GM23338 (cell line): ENCODE measurements at regions not wholly inside any gene's neighbourhood (a gene's known extent, or its start where the extent isn't known, plus 50 kb on each side); places are given as distances from the start of the nearest gene placed in this dataset.

Source experiments
- ATAC-seq: fragments of 200-7000 bp; cut with Tn5 transposase; 3 replicates; pipeline ENCODE4 v1.9.1; 2020
- DNase-seq: peaks from one replicate; pipeline ENCODE4 v3.0.0-alpha.2; 2015; ENCODE audit warnings: low spot score
- H2AFZ ChIP-seq: fragments of 200-600 bp; sonication (generic); 2 replicates; pipeline ENCODE4 v1.8.0; 2016; ENCODE audit warnings: antibody characterized with exemption, mild to moderate bottlenecking, moderate library complexity
- H3F3A ChIP-seq: fragments of 200-600 bp; sonication (generic); replicated peaks from 2 replicates; pipeline ENCODE4 v1.8.0; 2017; ENCODE audit warnings: antibody characterized with exemption, mixed run types, low read depth
- H3K27ac ChIP-seq: fragments of 200-600 bp; sonication (generic); 2 replicates; pipeline ENCODE4 v1.6.1; 2016; ENCODE audit warnings: low read depth
- H3K27me3 ChIP-seq: fragments of 200-600 bp; sonication (generic); 2 replicates; pipeline ENCODE4 v1.8.0; 2016; ENCODE audit warnings: mild to moderate bottlenecking, mixed run types, moderate library complexity; ENCODE audit not compliant: insufficient read depth
- H3K36me3 ChIP-seq: fragments of 200-600 bp; sonication (generic); 2 replicates; pipeline ENCODE4 v1.8.0; 2016; ENCODE audit warnings: mild to moderate bottlenecking; ENCODE audit not compliant: insufficient read depth
- H3K4me1 ChIP-seq: fragments of 200-600 bp; sonication (generic); 2 replicates; pipeline ENCODE4 v1.8.0; 2016; ENCODE audit warnings: mild to moderate bottlenecking, moderate library complexity; ENCODE audit not compliant: insufficient read depth
- H3K4me2 ChIP-seq: fragments of 200-600 bp; sonication (generic); 2 replicates; pipeline ENCODE4 v1.7.1; 2017; ENCODE audit warnings: mixed run types
- H3K4me3 ChIP-seq: fragments of 200-600 bp; sonication (generic); 2 replicates; pipeline ENCODE4 v1.6.1; 2016; ENCODE audit warnings: mixed run types
- H3K79me2 ChIP-seq: fragments of 200-600 bp; sonication (generic); replicated peaks from 2 replicates; pipeline ENCODE4 v1.8.0; 2017; ENCODE audit warnings: mild to moderate bottlenecking; ENCODE audit not compliant: insufficient read depth
- H3K9me2 ChIP-seq: fragments of 200-600 bp; sonication (generic); 2 replicates; pipeline ENCODE4 v1.8.0; 2017; ENCODE audit not compliant: insufficient read depth
- H4K20me1 ChIP-seq: fragments of 200-600 bp; sonication (generic); replicated peaks from 2 replicates; pipeline ENCODE4 v1.8.0; 2017; ENCODE audit warnings: mild to moderate bottlenecking; ENCODE audit not compliant: insufficient read depth
- H3K27ac Mint-ChIP-seq: 2 replicates; pipeline ENCODE4 v1.8.0; 2020; ENCODE audit warnings: inconsistent platforms, mild to moderate bottlenecking, moderate library complexity, mixed read lengths
- H3K27me3 Mint-ChIP-seq: 3 replicates; pipeline ENCODE4 v1.8.0; 2022; ENCODE audit warnings: low read depth, mild to moderate bottlenecking, moderate library complexity, mixed read lengths, inconsistent platforms; ENCODE audit not compliant: insufficient read depth, poor library complexity
- H3K36me3 Mint-ChIP-seq: 3 replicates; pipeline ENCODE4 v1.8.0; 2021; ENCODE audit warnings: low read depth, mild to moderate bottlenecking, inconsistent platforms, moderate library complexity, mixed read lengths
- H3K4me1 Mint-ChIP-seq: 3 replicates; pipeline ENCODE4 v1.8.0; 2020; ENCODE audit warnings: mild to moderate bottlenecking, inconsistent platforms, mixed read lengths
- H3K4me3 Mint-ChIP-seq: 3 replicates; pipeline ENCODE4 v1.8.0; 2021; ENCODE audit warnings: moderate library complexity, mild to moderate bottlenecking, inconsistent platforms, mixed read lengths
- H3K9me3 Mint-ChIP-seq: 3 replicates; pipeline ENCODE4 v1.8.0; 2020; ENCODE audit warnings: moderate library complexity, mild to moderate bottlenecking, inconsistent platforms, mixed read lengths
- CREB1 ChIP-seq: fragments of 250-450 bp; sonication (Bioruptor Pico); IDR thresholded peaks from 2 replicates; pipeline ENCODE4 v1.5.0; 2020; ENCODE audit warnings: low read depth, mild to moderate bottlenecking, moderate library complexity
- CTCF ChIP-seq, 2 experiments: fragments of 200-600 bp in 1 of 2; sonication (generic) in 1 of 2; conservative IDR thresholded peaks; 2 replicates each; pipeline versions ENCODE4 v1.5.1 to v1.6.1; 2016 to 2017; ENCODE audit warnings: antibody characterized with exemption in 2 of 2, low read depth in 2 of 2, mild to moderate bottlenecking in 2 of 2, moderate library complexity in 1 of 2
- ETS1 ChIP-seq: IDR thresholded peaks from 2 replicates; pipeline ENCODE4 v1.6.1; 2016; ENCODE audit warnings: antibody characterized with exemption
- EZH2 ChIP-seq: fragments of 200-600 bp; sonication (generic); IDR thresholded peaks from one replicate; pipeline ENCODE4 v1.8.0; 2017; ENCODE audit warnings: antibody characterized with exemption, mild to moderate bottlenecking, low read depth; ENCODE audit not compliant: unreplicated experiment
- EZH2phosphoT487 ChIP-seq: fragments of 200-600 bp; sonication (generic); IDR thresholded peaks from one replicate; pipeline ENCODE4 v1.8.1; 2018; ENCODE audit warnings: antibody characterized with exemption; ENCODE audit not compliant: unreplicated experiment
- JUNB ChIP-seq: IDR thresholded peaks from one replicate; pipeline ENCODE4 v1.6.1; 2016; ENCODE audit warnings: antibody characterized with exemption; ENCODE audit not compliant: unreplicated experiment
- NANOG ChIP-seq: IDR thresholded peaks from 2 replicates; pipeline ENCODE4 v1.6.1; 2016; ENCODE audit warnings: antibody characterized with exemption, borderline replicate concordance
- POLR2AphosphoS5 ChIP-seq: IDR thresholded peaks from 2 replicates; pipeline ENCODE4 v1.6.1; 2016; ENCODE audit warnings: antibody characterized with exemption, low read depth
- STAT1 ChIP-seq: IDR thresholded peaks from one replicate; pipeline ENCODE4 v1.6.1; 2016; ENCODE audit warnings: antibody characterized with exemption; ENCODE audit not compliant: unreplicated experiment
- ZNF114 ChIP-seq: fragments of 250-450 bp; sonication (Bioruptor Pico); IDR thresholded peaks from 2 replicates; pipeline ENCODE4 v1.5.0; 2020; ENCODE audit warnings: mild to moderate bottlenecking, moderate library complexity
- ZNF331 ChIP-seq: fragments of 250-450 bp; sonication (Bioruptor Pico); IDR thresholded peaks from 2 replicates; pipeline ENCODE4 v1.5.0; 2020; ENCODE audit warnings: low read depth, mild to moderate bottlenecking, moderate library complexity
- ZNF462 ChIP-seq: fragments of 250-450 bp; sonication (Bioruptor Pico); IDR thresholded peaks from 2 replicates; pipeline ENCODE4 v1.5.0; 2020; ENCODE audit warnings: mild to moderate bottlenecking, moderate library complexity
- TF ChIP-seq, protein P1 (sequence below): IDR thresholded peaks from one replicate; pipeline ENCODE4 v1.6.1; 2018; ENCODE audit warnings: antibody characterized with exemption; ENCODE audit not compliant: unreplicated experiment

- ATAC-seq (no peak), DNase-seq (no peak)
- H3F3A ChIP-seq = no peaks in the 10 kb centered on the region
- H3K4me3 ChIP-seq = no peak overlapping the region
- no peak overlapping the region for H3K4me3 Mint-ChIP-seq
- H3K27ac Mint-ChIP-seq = no peak overlapping the region
- H3K4me1 Mint-ChIP-seq = peaks cover 10% of the 10 kb centered on the region
- H3K4me1 ChIP-seq = no peaks in the 10 kb centered on the region; the same call in 1 of the 2 replicates
- H3K79me2 ChIP-seq = no peaks in the 10 kb centered on the region
- H3K9me2 ChIP-seq = no peaks in the 10 kb centered on the region
- no peak overlapping the region for H3K27ac ChIP-seq
- H3K36me3 Mint-ChIP-seq = no peaks in the 10 kb centered on the region
- H2AFZ ChIP-seq = no peak overlapping the region
- no peaks in the 10 kb centered on the region for H4K20me1 ChIP-seq
- no peak for TF ChIP-seq POLR2AphosphoS5
- TF ChIP-seq ZNF331 (CRISPR knock-in tag) = no peak
- no peak for TF ChIP-seq EZH2
- TF ChIP-seq EZH2phosphoT487 = no peak
- no peak for TF ChIP-seq ZNF462 (CRISPR knock-in tag)
- TF ChIP-seq STAT1 = no peak
- no peak for TF ChIP-seq NANOG
- TF ChIP-seq CREB1 (CRISPR knock-in tag) = no peak
- TF ChIP-seq ETS1 = no peak
- no peak for TF ChIP-seq JUNB
- no peak for TF ChIP-seq CTCF (conservative IDR thresholded peaks at IDR 0.05; ENCODE audit: low read depth in 2 of 2)
- TF ChIP-seq ZNF114 (CRISPR knock-in tag) = no peak
- TF ChIP-seq, protein P1, sequence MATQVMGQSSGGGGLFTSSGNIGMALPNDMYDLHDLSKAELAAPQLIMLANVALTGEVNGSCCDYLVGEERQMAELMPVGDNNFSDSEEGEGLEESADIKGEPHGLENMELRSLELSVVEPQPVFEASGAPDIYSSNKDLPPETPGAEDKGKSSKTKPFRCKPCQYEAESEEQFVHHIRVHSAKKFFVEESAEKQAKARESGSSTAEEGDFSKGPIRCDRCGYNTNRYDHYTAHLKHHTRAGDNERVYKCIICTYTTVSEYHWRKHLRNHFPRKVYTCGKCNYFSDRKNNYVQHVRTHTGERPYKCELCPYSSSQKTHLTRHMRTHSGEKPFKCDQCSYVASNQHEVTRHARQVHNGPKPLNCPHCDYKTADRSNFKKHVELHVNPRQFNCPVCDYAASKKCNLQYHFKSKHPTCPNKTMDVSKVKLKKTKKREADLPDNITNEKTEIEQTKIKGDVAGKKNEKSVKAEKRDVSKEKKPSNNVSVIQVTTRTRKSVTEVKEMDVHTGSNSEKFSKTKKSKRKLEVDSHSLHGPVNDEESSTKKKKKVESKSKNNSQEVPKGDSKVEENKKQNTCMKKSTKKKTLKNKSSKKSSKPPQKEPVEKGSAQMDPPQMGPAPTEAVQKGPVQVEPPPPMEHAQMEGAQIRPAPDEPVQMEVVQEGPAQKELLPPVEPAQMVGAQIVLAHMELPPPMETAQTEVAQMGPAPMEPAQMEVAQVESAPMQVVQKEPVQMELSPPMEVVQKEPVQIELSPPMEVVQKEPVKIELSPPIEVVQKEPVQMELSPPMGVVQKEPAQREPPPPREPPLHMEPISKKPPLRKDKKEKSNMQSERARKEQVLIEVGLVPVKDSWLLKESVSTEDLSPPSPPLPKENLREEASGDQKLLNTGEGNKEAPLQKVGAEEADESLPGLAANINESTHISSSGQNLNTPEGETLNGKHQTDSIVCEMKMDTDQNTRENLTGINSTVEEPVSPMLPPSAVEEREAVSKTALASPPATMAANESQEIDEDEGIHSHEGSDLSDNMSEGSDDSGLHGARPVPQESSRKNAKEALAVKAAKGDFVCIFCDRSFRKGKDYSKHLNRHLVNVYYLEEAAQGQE = no peak
- no peaks in the 10 kb centered on the region for H3K27me3 ChIP-seq
- no peak overlapping the region for H3K4me2 ChIP-seq
- H3K9me3 Mint-ChIP-seq = no peaks in the 10 kb centered on the region
- no peaks in the 10 kb centered on the region for H3K36me3 ChIP-seq
- no peaks in the 10 kb centered on the region for H3K27me3 Mint-ChIP-seq
Observed at GRCh38 chr21:38042246-38042645, 126.0 kb upstream of the KCNJ6 start.
